Lower leg skin (tissue), 4 donors: ENCODE measurements at regions not wholly inside any gene's neighbourhood (a gene's known extent, or its start where the extent isn't known, plus 50 kb on each side); places are given as distances from the start of the nearest gene placed in this dataset.

Experiments used
- DNase-seq, 2 donors: peaks; one replicate each; pipeline ENCODE4 v3.0.0-alpha.2; 2019; ENCODE audit warnings: low spot score in 2 of 2
- H3K4me3 ChIP-seq: fragments of 200-600 bp; sonication (generic); 2 replicates; pipeline ENCODE4 v1.5.1; 2017; ENCODE audit warnings: mild to moderate bottlenecking, low read depth; ENCODE audit not compliant: poor library complexity, severe bottlenecking
- POLR2A ChIP-seq, 2 donors: fragments of 450-650 bp; IDR thresholded peaks; one replicate each; pipeline ENCODE4 v1.6.1; 2016 to 2017; ENCODE audit warnings: antibody characterized with exemption in 2 of 2, mild to moderate bottlenecking in 1 of 2, moderate library complexity in 1 of 2
- WGBS, 2 donors: methylation state at CpG; one replicate each; pipeline ENCODE4 v1.1.5; 2018; 5-methylcytosine and 5-hydroxymethylcytosine counted together
- intact Hi-C: fragments of 100-400 bp; cut with DNase I; formaldehyde crosslinking; loops from one replicate; pipeline ENCODE4 v1.15.0; 2023; ENCODE audit warnings: low total_unique reads
- TF ChIP-seq, protein P1 (sequence below), 3 donors: fragments of 450-650 bp; IDR thresholded peaks; one replicate each; pipeline ENCODE4 v1.5.1; 2016; ENCODE audit warnings: antibody characterized with exemption in 3 of 3, mild to moderate bottlenecking in 3 of 3, moderate library complexity in 2 of 3

DNA sequence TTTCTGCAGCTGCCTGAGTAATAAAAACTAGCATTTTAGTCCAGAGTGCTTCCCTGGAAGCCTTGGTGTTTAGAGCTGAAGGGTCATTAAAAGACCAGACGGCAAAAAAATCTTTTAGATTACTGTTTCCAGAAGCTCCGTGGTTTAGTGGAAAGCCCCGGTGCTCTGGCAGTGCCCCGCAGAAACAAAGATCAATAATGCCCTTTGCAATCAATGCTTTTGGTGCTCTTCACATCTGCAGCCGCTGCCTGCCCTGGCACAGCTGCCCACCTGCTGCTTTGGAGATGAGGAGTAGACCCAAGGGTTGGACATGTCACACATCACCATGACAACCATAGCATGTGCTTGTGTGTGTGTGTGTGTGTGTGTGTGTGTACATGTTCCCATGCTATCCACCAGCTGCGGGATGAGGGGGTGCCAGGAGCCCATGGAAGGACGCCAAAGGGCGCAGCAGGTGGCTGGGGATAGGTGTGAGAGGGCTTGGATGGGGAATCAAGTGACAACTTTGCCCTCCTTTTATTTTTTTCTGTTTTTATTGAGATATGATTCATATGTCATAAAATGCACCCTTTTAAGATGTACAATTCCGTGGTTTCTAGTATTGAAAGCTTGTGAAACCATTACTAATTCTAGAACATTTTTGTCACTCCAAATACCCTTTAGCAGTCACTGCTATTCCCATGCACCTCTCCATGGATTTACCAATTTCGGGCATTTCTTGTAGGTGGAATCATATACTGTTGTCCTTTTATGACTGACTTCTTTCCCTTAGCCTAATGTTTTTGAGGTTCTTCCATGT is 75.7 kb upstream of the KLHL25 start:
- WGBS, 2 donors = 73 to 80% methylated on average over 10 of the region's 10 CpGs
- intact Hi-C loops = no loop called here
- no peak for DNase-seq
- TF ChIP-seq, protein P1, sequence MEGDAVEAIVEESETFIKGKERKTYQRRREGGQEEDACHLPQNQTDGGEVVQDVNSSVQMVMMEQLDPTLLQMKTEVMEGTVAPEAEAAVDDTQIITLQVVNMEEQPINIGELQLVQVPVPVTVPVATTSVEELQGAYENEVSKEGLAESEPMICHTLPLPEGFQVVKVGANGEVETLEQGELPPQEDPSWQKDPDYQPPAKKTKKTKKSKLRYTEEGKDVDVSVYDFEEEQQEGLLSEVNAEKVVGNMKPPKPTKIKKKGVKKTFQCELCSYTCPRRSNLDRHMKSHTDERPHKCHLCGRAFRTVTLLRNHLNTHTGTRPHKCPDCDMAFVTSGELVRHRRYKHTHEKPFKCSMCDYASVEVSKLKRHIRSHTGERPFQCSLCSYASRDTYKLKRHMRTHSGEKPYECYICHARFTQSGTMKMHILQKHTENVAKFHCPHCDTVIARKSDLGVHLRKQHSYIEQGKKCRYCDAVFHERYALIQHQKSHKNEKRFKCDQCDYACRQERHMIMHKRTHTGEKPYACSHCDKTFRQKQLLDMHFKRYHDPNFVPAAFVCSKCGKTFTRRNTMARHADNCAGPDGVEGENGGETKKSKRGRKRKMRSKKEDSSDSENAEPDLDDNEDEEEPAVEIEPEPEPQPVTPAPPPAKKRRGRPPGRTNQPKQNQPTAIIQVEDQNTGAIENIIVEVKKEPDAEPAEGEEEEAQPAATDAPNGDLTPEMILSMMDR (IDR thresholded peaks at IDR 0.05) = no peak
- no peak for TF ChIP-seq POLR2A (IDR thresholded peaks at IDR 0.05)
- H3K4me3 ChIP-seq = no peak overlapping the region

DNA sequence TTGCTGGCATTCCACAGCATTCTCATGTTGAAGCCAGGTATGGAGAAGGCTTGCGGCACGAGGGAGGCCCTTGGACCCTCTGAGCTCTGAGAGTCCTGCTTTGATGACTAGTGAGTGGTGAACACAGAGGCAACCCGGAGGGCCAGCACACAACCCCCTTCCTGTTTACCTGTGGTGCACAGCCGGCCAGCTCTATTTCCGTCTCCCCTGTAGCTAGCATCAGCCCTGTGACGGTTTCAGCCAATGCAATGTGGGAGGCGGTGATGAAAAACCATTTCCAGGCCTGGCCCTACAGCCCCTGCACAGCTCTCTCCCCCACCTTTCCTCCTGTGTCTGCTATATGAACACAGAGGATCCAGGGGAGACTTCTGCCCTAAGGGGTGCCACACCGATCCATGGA is 76.8 kb upstream of the KLHL25 start:
- no peak overlapping the region for H3K4me3 ChIP-seq
- DNase-seq = no peak
- intact Hi-C loops = no loop called here
- no peak for TF ChIP-seq POLR2A (IDR thresholded peaks at IDR 0.05)
- TF ChIP-seq, protein P1 (IDR thresholded peaks at IDR 0.05) = no peak
- 76% methylated on average over 8 of the region's 8 CpGs for WGBS, 2 donors

DNA sequence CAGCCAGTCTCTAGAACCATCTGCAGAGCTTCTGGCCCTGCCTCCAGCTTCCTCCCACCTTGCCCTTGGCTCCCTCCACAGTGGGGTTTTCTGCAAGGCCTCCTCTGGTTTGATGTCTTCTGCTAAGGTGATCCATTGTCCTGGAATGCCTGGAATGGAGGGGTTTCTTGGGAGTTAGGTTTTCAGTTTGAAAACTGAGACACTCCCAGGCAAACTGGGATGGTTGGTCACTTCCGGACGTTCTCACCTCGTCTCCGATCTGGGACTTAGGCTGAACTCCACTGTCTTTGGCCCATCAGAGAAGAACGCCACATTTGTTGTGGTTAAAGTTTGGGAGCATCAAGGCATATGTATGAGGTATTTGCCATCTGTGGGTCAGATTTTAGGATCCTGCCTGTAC is 77.4 kb upstream of the KLHL25 start:
- 84 to 92% methylated on average over 5 of the region's 5 CpGs for WGBS, 2 donors
- TF ChIP-seq, protein P1 (IDR thresholded peaks at IDR 0.05) = no peak
- TF ChIP-seq POLR2A (IDR thresholded peaks at IDR 0.05) = no peak
- intact Hi-C loops = no loop called here
- no peak for DNase-seq
- H3K4me3 ChIP-seq = no peak overlapping the region

DNA sequence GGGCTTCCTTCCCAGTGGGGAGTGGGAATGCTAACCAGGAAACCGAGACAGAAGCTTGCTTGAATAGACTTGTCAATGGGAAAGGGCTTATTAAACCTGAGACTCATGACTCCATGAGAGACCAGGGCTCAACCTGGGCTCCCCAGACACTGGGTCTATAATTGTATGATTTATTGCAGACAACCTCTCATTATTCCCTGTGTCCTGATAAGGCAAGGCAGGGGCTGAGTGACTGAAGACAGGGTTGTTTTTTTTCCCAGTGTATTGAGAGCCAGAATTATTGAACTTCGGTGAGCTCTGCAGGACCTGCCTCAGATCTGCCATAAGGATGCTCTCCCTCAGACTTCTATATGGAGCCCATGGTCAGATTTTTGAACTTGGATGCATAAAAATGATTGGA is 79.5 kb upstream of the KLHL25 start:
- WGBS, 2 donors = 66 to 72% methylated on average over 2 of the region's 2 CpGs
- no peak for DNase-seq

DNA sequence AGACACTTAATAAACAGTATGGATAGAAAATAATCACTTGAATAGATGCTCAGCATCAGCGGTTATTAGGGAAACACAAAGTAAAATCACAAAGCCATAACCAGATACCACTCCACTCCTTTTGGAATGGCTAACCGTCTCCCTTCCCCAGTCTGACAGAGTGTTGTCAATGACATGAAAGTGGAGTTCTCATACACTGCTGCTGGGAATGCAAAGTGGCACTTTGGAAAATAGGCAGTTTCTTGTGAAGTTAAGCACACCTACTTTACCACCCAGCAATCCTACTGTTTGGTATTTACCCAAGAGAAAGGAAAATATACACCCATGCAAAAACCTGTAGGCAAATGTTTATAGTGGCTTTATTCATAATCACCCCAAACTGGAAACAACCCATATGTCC is 81.0 kb upstream of the KLHL25 start:
- DNase-seq = no peak
- no peak overlapping the region for H3K4me3 ChIP-seq
- 65 to 72% methylated on average over 2 of the region's 2 CpGs for WGBS, 2 donors
- intact Hi-C loops = no loop called here
- TF ChIP-seq, protein P1 (IDR thresholded peaks at IDR 0.05) = no peak
- TF ChIP-seq POLR2A (IDR thresholded peaks at IDR 0.05) = no peak

More for the DNA sequence above, 79.5 kb upstream of the KLHL25 start:
- H3K4me3 ChIP-seq = no peak overlapping the region
- no peak for TF ChIP-seq POLR2A (IDR thresholded peaks at IDR 0.05)
- TF ChIP-seq, protein P1 (IDR thresholded peaks at IDR 0.05) = no peak
- intact Hi-C loops = no loop called here

DNA sequence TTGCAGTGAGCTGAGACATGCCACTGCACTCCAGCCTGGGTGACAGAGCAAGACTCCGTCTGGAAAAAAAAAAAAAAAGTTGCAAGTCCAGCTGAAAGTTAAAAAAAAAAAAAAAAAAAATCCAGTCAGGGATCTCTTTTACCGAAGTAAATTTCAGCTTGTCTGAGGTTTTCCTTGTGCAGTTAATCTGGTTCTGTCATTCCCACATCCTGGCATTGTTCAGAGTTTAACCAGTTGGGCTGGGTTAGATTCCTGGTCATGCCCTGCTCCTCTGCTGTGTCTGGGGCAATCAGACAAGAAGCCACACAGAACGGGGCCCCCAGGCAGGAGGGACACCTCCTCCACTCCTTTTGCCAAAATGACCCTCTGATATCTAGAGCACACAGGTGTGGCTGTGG is 84.1 kb upstream of the KLHL25 start:
- no peak for DNase-seq
- intact Hi-C loops = no loop called here
- no peak overlapping the region for H3K4me3 ChIP-seq
- TF ChIP-seq, protein P1 (IDR thresholded peaks at IDR 0.05) = no peak
- TF ChIP-seq POLR2A (IDR thresholded peaks at IDR 0.05) = no peak
- 11 to 18% methylated on average over 3 of the region's 3 CpGs for WGBS, 2 donors
